Activated CD4-positive, CD25-positive, alpha-beta regulatory T cell treated with anti-CD3 and anti-CD28 coated beads, Interleukin-2, amount 50 U/mL, for 72 hours (primary cell): ENCODE measurements at regions not wholly inside any gene's neighbourhood (a gene's known extent, or its start where the extent isn't known, plus 50 kb on each side); places are given as distances from the start of the nearest gene placed in this dataset.

Experiments used
- DNase-seq: peaks from one replicate; pipeline ENCODE4 v3.0.0; 2021

GRCh38 chr6:163841326-163841725, 426.8 kb downstream of the QKI start:
- no peak for DNase-seq

DNA sequence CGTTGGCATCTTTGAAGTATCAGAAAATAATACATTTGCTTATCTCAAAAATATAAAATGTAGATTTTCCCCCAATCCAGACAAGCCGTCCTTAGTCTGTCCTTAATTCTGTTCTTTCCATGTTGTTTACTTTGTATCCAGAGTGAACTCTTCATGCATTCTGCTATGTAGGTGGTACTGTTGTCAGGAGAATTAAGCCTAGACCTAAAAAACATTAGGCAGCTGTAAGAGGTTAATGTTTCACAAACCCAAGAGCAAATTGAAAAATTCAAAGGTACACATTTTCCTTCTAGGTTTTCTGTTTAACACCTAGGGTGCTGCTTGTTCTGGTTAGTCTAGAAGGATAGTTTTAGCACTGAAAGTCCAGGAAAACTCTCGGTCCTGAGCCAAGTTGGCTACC, 426.4 kb downstream of the QKI start:
- DNase-seq, result no peak

DNA sequence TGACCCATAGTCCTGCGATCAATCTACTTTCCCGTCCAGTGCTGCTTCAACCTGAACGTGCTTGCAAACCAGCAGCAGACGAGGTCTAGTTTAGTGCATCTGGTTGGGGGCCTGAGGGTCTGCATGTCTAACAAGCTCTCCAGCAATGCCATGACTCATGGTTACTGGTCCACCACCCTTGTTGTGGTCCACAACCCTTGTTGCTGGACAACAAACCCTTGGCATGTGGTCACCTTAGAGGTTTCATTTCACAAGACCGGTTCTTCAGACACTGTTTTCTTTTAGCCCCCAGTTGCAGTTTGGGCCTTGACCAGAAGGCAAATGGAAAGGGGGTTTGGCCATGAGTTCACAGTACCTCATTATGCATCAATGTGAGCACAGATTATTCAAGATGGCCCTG, 424.8 kb downstream of the QKI start:
- DNase-seq, result no peak

GRCh38 chr6:163837691-163838431, 423.3 kb downstream of the QKI start:
- no peak for DNase-seq

- DNase-seq, result no peak
These were observed 422.6 kb downstream of the QKI start for GRCh38 chr6:163836876-163837690.

- no peak for DNase-seq
These were observed 421.1 kb downstream of the QKI start for GRCh38 chr6:163835439-163836171.

GRCh38 chr6:163834226-163834970, 419.9 kb downstream of the QKI start:
- no peak for DNase-seq

DNA sequence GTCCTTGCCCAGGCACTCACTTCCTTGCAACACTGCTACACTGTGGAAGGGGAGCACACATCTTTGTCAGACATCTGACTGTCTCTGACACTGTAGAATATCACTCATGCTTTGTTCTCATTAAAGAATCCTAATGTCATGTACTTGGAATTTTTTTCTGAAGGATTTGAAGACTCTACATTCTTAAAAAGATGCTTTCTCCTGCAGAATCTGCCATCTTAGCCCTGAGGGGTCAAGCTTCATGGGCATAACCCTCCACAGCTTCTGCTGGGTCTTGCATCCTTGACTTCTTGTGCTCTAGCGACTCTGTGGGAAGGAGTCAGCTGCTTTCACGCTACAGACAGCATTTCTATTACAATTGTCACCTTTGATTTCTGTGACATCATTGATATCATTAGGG, 417.2 kb downstream of the QKI start:
- DNase-seq, result no peak

DNA sequence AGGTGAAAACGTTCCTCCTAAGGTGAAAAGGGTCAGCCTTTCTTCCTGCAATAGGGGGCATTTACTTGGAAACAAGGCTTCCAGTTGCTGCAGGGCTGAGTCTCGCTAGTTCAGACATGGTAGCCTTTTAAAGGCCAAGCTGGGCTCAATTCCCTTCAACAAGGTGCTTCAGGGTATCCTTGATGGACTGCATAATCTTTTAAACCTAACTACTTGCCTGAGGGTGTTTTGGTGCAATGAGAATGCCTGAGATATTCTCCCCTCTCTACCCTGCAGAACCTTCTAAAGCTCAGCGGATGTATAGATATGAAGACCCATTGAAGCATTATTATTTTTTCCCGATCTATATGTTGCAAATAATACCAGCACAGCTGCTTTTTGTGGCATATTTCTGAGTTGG, 416.1 kb downstream of the QKI start:
- DNase-seq, result no peak

DNA sequence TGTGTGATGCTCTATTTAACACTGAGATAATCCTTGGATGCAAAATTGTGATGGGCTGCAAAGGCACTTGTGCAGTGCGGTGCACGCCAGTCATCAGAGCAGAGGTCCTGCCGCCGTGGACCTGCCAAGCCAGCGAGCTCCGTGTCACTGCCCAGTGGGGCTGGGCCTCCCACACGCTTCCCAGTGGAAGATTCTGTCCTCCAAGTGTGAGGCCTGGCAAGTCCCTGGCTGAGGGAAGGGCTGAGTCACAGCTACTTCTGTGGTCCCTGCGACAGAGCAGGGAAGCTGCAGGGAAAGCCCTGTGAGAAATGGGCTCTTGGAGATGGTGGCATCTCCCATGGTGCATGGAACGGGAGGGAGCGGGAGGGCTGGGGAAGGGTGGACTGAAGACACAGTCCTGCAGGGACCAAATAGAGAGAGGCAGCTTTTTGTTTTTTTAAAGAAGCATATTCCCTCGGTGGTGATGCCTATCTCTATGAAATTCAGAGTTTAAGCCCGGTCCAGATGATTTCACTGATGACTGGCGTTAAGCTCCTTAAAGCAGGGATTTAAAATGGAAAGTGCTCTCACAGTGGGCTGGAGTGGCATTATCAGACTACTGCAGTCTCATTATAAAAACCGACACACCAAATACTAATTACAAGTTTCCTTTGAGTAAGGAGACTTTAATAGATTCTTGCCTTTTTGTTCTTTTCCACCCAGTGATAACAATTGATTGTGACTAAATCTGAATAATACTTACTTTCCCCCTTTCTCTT, 413.7 kb downstream of the QKI start:
- DNase-seq, result no peak

DNA sequence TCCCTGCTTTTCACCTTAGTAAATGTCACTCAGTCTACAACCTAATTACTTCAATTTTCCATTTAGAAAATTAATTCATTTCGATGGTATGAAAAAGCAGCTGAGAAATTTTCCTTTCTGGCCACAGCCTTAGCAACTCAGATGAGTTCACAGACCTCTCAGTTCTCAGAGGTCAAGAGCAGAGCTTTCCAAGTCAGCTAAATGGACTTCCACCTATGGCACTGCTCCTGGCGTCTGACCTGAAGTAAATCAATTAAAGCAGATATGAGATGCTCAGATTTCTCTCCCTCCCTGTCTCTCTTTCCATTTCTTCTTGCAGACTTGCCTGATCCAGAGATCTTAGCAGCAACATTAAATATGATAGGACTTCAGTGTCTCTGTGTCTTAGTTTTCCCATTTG, 412.6 kb downstream of the QKI start:
- DNase-seq, result no peak

- no peak for DNase-seq
These were observed 412.1 kb downstream of the QKI start for GRCh38 chr6:163826629-163827028.

DNA sequence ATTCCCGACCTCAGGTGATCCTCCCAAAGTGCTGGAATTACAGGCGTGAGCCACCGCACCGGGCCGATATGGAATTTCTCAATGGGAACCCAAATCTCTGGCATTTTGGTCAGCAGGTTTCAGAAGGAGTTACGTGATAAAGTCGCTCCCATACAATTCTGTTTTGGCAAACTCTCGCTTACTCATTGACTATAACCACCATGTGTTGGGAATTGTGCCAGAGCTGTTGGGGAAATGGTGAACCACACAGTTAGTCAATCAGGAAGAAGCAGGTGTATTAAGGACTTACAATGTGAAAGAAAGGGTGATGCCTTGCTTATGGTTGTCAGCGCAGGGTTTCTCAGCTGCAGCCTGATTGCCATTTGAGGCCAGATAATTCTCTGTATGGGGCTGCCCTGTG, 410.5 kb downstream of the QKI start:
- DNase-seq, result no peak

- no peak for DNase-seq
These were observed 409.1 kb downstream of the QKI start for GRCh38 chr6:163823577-163823976.

GRCh38 chr6:163820745-163821458, 406.4 kb downstream of the QKI start:
- no peak for DNase-seq

DNA sequence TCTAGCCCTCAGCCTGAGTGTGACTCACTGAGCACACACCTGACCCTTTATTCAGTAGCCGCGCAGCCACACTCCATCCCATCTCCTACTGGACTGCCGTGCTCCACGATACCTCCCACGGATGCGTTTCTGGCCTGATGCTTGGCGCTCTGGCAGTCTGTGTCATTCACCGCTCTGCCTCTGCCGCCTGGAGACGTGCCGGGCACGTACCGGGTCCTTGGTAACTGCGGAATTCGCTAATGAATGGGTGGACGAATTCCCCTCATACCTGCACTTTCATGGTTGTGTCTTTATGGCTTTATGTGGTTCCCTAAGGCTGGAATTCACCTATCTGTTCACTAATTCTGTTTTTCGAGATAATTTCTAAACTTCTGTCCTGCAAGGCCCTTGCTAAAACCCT, 405.7 kb downstream of the QKI start:
- DNase-seq, result no peak

GRCh38 chr6:163818719-163819118, 404.2 kb downstream of the QKI start:
- DNase-seq, result no peak

- DNase-seq, result no peak
These were observed 401.9 kb downstream of the QKI start for GRCh38 chr6:163816441-163816840.

GRCh38 chr6:163815796-163816195, 401.3 kb downstream of the QKI start:
- no peak for DNase-seq

DNA sequence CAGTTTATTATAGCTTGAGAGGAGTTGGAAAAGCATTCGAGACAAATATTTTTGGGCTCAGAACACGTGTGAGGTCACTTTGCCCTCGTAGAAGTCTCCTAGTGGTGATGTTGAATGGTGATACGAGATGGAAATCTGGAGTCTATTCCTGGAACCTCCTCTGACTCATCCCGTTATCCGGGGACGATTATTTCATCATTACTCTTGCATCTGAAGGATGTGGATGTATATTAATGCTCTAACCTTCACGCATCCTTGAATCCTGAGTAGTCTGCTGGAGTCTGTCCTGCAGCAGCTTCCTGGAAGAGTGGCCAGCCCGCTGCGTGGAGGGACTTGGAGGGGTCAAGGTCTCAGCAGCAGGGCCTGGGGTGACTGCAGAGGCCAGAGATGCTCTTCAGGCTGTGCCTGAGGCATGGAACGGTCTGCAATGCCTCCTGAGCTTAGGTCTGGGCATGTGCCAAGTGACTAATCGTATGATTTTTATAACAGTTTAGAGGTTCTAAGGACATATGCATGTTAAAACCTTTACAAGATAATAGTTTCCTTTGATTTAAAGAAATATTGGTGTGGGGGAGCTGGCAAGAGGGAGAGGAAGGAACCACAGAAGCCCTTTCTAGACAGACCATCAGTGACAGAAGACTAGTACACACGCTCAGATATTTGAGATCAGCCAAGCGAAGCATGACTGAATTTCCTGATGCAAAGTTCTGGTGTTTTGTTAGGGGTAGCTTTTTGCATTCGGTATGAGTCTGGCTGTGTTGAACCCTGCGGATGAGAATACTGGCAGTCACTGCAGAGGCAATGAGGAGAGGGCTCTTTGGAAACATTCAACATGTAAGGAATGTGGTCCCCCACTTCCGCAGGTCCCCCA, 400.2 kb downstream of the QKI start:
- DNase-seq, result no peak
